Colonic mucosa (tissue), 4 donors: ENCODE measurements at regions not wholly inside any gene's neighbourhood (a gene's known extent, or its start where the extent isn't known, plus 50 kb on each side); places are given as distances from the start of the nearest gene placed in this dataset.
"Not testable (repeated sequence)": the region's sequence is repeated elsewhere in the genome, so short reads cannot be mapped to it uniquely, and the experiment has no call there.

Source experiments
- DNase-seq: peaks from one replicate; pipeline ENCODE4 v3.0.0-alpha.2; 2020
- H3K27ac ChIP-seq: fragments of 200-600 bp; one replicate; pipeline ENCODE4 v1.8.0; 2021
- H3K27me3 ChIP-seq: fragments of 200-600 bp; one replicate; pipeline ENCODE4 v1.8.0; 2021
- H3K36me3 ChIP-seq: fragments of 200-600 bp; one replicate; pipeline ENCODE4 v1.8.0; 2021
- H3K4me1 ChIP-seq: fragments of 200-600 bp; one replicate; pipeline ENCODE4 v1.8.0; 2021; ENCODE audit warnings: mild to moderate bottlenecking
- H3K4me3 ChIP-seq: fragments of 200-600 bp; one replicate; pipeline ENCODE4 v1.8.0; 2021
- H3K9ac ChIP-seq, 2 donors: one replicate each; pipeline ENCODE4 v1.7.0; 2013; ENCODE audit warnings: control low read depth in 2 of 2, low read depth in 2 of 2, low read length in 2 of 2
- H3K9me3 ChIP-seq: fragments of 200-600 bp; one replicate; pipeline ENCODE4 v1.8.0; 2021
- intact Hi-C: fragments of 100-400 bp; cut with DNase I; formaldehyde crosslinking; loops from one replicate; pipeline ENCODE4 v1.14.1; 2022
- TF ChIP-seq, protein P1 (sequence below): fragments of 200-600 bp; IDR thresholded peaks from one replicate; pipeline ENCODE4 v1.8.0; 2022; ENCODE audit warnings: antibody characterized with exemption, mild to moderate bottlenecking
- donor health status: healthy.
- donor health status: DM: no; HTN: no; CAD: no.
- donor health status: DM: no; HTN: no; CAD: no.

DNA sequence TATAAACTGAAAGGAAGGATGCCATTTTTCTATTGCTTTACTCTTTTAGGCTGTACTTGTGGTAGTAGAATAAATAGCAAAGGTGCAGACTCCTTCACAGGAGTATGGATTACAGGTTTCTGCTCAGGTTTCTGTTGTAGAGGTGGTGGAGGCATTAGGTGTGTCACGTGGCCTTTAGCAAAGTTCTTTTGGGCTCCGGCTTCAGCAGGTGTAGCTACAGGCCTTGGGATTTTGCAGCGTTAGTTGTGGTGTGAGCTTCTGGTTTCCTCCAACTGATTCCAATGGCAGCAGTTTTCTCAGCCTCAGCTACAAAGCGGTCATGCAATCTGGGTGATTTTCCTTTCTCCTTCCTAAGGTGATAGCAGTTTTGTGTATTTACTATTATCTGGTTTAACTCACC lies 255.8 kb upstream of the GK2 start:
- DNase-seq, result no peak
- Histone ChIP-seq H3K9me3 (no peaks in the 10 kb centered on the region), H3K27ac (no peak overlapping the region), H3K9ac (no peak overlapping the region), H3K36me3 (no peaks in the 10 kb centered on the region), H3K4me1 (no peaks in the 10 kb centered on the region), H3K4me3 (no peak overlapping the region), H3K27me3 (no peaks in the 10 kb centered on the region)
- TF ChIP-seq, protein P1, sequence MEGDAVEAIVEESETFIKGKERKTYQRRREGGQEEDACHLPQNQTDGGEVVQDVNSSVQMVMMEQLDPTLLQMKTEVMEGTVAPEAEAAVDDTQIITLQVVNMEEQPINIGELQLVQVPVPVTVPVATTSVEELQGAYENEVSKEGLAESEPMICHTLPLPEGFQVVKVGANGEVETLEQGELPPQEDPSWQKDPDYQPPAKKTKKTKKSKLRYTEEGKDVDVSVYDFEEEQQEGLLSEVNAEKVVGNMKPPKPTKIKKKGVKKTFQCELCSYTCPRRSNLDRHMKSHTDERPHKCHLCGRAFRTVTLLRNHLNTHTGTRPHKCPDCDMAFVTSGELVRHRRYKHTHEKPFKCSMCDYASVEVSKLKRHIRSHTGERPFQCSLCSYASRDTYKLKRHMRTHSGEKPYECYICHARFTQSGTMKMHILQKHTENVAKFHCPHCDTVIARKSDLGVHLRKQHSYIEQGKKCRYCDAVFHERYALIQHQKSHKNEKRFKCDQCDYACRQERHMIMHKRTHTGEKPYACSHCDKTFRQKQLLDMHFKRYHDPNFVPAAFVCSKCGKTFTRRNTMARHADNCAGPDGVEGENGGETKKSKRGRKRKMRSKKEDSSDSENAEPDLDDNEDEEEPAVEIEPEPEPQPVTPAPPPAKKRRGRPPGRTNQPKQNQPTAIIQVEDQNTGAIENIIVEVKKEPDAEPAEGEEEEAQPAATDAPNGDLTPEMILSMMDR, result no peak
- intact Hi-C loops, result no loop called here

DNA sequence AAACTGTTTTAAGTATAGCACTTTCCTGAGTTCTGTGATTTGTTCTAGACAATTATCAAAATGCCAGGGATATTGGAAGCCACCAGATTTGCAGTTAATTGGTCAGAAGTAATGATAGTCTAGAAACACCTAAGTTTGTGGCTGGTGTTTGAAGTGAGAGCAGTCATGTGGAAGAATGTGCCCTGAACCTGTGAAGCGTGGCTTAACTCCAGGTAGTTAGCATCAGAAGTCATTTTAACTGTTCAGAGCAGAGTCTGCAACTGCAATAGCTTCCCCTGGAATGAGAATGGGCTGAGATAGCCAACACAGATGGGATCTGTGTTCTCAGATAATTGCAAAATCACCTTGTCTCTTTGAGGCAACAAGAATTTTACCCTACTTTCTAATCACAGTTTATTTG lies 255.1 kb upstream of the GK2 start:
- Histone ChIP-seq H3K4me3 (no peak overlapping the region), H3K4me1 (no peaks in the 10 kb centered on the region), H3K9ac (no peak overlapping the region), H3K27me3 (no peaks in the 10 kb centered on the region), H3K27ac (no peak overlapping the region), H3K36me3 (no peaks in the 10 kb centered on the region), H3K9me3 (no peaks in the 10 kb centered on the region)
- intact Hi-C loops, result no loop called here
- DNase-seq, result no peak
- TF ChIP-seq, protein P1, result no peak

DNA sequence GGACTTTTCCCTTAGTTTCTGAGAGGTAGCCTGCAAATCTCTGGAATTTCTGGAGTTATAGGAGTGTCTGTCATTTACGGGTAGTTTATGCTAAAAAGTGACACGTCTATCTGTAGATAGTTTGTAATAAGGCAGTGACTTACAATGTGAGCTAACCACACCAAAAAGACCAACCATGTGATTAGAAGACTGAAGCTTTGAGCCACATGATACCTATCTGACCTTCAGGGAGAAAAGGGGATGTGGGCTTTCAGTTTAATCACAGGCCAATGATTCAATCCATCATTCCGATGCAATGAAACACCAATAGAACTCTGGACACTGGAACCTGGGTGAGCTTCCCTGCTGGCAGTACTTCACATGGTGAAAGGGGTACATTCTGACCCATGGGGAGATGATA lies 254.6 kb upstream of the GK2 start:
- no peaks in the 10 kb centered on the region for H3K4me1 ChIP-seq
- no peaks in the 10 kb centered on the region for H3K9me3 ChIP-seq
- H3K27me3 ChIP-seq, result no peaks in the 10 kb centered on the region
- intact Hi-C loops, result no loop called here
- H3K4me3 ChIP-seq, result no peak overlapping the region
- H3K27ac ChIP-seq, result no peak overlapping the region
- no peak for DNase-seq
- no peak overlapping the region for H3K9ac ChIP-seq
- no peaks in the 10 kb centered on the region for H3K36me3 ChIP-seq
- TF ChIP-seq, protein P1, result no peak

DNA sequence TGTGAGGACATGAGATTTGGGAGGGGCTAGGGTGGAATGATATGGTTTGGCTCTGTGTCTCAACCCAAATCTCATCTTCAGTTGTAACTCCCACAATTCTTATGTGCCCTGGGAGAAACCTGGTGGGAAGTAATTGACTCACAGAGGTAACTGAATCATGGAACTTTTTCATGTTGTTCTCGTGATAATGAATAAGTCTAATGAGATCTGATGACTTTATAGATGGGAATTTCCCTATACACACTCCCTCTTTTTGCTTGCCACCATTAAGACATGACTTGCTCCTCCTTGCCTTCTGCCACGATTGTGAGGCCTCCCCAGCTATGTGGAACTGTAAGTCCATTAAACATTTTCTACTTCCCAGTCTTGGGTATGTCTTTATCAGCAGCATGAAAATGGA lies 253.2 kb upstream of the GK2 start:
- no peak for DNase-seq
- Histone ChIP-seq H3K9ac (no peak overlapping the region), H3K4me1 (no peaks in the 10 kb centered on the region), H3K4me3 (no peak overlapping the region), H3K27me3 (no peaks in the 10 kb centered on the region), H3K36me3 (no peaks in the 10 kb centered on the region), H3K27ac (no peak overlapping the region), H3K9me3 (no peaks in the 10 kb centered on the region)
- TF ChIP-seq, protein P1, result no peak
- intact Hi-C loops, result no loop called here

DNA sequence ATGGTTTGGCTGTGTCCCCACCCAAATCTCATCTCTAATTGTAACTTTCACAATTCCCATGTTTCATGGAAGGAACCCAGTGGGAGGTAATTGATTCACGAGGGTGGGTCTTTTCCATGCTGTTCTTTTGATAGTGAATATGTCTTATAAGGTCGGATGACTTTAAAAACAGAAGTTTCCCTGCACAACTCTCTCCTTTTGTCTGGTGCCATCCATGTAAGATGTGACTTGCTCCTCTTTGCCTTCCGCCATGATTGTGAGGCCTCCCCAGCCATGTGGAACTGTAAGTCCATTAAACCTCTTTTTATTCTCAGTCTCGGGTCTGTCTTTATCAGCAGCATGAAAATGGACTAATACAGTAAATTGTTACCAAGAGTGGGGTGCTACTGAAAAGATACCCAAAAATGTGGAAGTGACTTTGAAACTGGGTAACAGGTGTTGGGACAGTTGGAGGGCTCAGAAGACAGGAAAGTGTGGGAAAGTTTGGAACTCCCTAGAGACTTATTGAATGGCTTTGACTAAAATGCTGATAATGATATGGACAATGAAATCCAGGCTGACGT lies 251.4 kb upstream of the GK2 start:
- H3K4me3 ChIP-seq, H3K4me1 ChIP-seq, DNase-seq, intact Hi-C loops, H3K9ac ChIP-seq, H3K27me3 ChIP-seq, H3K9me3 ChIP-seq, H3K27ac ChIP-seq, H3K36me3 ChIP-seq: not testable (repeated sequence)

DNA sequence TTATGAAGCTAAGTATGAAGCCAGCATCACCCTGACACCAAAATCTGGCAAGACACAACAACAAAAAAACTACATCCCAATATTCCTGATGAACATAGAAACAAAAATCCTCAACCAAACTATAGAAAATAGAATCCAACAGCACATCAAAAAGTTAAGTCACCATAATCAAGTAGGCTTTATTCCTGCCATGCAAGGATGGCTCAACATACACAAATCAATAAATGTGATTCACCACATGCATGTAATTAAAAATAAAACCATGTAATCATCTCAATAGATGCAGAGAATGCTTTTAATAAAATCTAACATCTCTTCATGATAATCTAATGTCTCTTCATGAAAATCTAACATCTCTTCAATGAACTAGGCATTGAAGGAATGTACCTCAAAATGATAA lies 249.4 kb upstream of the GK2 start:
- H3K36me3 ChIP-seq, result no peaks in the 10 kb centered on the region
- no peaks in the 10 kb centered on the region for H3K27me3 ChIP-seq
- H3K9ac ChIP-seq, result no peak overlapping the region
- no peaks in the 10 kb centered on the region for H3K9me3 ChIP-seq
- no peak overlapping the region for H3K27ac ChIP-seq
- intact Hi-C loops, result no loop called here
- no peak for DNase-seq
- no peaks in the 10 kb centered on the region for H3K4me1 ChIP-seq
- TF ChIP-seq, protein P1, result no peak
- H3K4me3 ChIP-seq, result no peak overlapping the region
